CD4-positive, alpha-beta T cell (primary cell): ENCODE measurements at regions not wholly inside any gene's neighbourhood (a gene's known extent, or its start where the extent isn't known, plus 50 kb on each side); places are given as distances from the start of the nearest gene placed in this dataset.

Source experiments
- ATAC-seq: fragments of 200-7000 bp; cut with Tn5 transposase; one replicate; pipeline ENCODE4 v1.10.0; 2022; ENCODE audit warnings: mild to moderate bottlenecking; ENCODE audit not compliant: poor library complexity
- CTCF ChIA-PET: fragments of 350-600 bp; sonication (Branson Sonifier 250); formaldehyde crosslinking; loops from one replicate; lab custom pipeline; 2021; ENCODE audit warnings: antibody characterized with exemption, inconsistent platforms; lab: Charles Lee
- POLR2A ChIA-PET: fragments of 350-600 bp; sonication (Branson Sonifier 250); formaldehyde crosslinking; loops from one replicate; lab custom pipeline; 2021; ENCODE audit warnings: antibody characterized with exemption, inconsistent platforms; lab: Charles Lee
- DNase-seq, 14 experiments: peaks; one replicate each; pipeline ENCODE4 v3.0.0-alpha.2; 2013 to 2020; ENCODE audit warnings: mixed read lengths in 2 of 14
- H3K27ac ChIP-seq, 2 donors: one replicate each; pipeline versions ENCODE4 v1.5.1 to v1.7.0; 2013; ENCODE audit warnings: low read length in 2 of 2, low read depth in 1 of 2, mild to moderate bottlenecking in 1 of 2
- H3K27me3 ChIP-seq, 2 experiments: 1 replicate in 1 of 2; 2 replicates in 1 of 2; pipeline versions ENCODE4 v1.6.1 to v1.7.0; 2013; ENCODE audit warnings: low read length in 2 of 2, control low read depth in 1 of 2, mild to moderate bottlenecking in 1 of 2, moderate library complexity in 1 of 2; ENCODE audit not compliant: insufficient read depth in 2 of 2, control insufficient read depth in 1 of 2
- H3K36me3 ChIP-seq: one replicate; pipeline ENCODE4 v1.6.1; 2013; ENCODE audit warnings: low read length, control low read depth; ENCODE audit not compliant: insufficient read depth
- H3K4me1 ChIP-seq: one replicate; pipeline ENCODE4 v1.6.1; 2013; ENCODE audit warnings: low read length, control low read depth; ENCODE audit not compliant: insufficient read depth
- H3K4me3 ChIP-seq: one replicate; pipeline ENCODE4 v1.5.1; 2013; ENCODE audit warnings: mild to moderate bottlenecking, low read length, moderate library complexity
- H3K9me3 ChIP-seq, 2 experiments: 1 replicate in 1 of 2; 2 replicates in 1 of 2; pipeline versions ENCODE4 v1.6.1 to v1.7.0; 2013; ENCODE audit warnings: low read length in 2 of 2, mild to moderate bottlenecking in 2 of 2, control low read depth in 1 of 2, moderate library complexity in 1 of 2; ENCODE audit not compliant: control insufficient read depth in 1 of 2, insufficient read depth in 1 of 2
- H3K27ac Mint-ChIP-seq: one replicate; pipeline ENCODE4 v1.8.0; 2020; ENCODE audit warnings: mixed read lengths
- H3K27me3 Mint-ChIP-seq: one replicate; pipeline ENCODE4 v1.8.0; 2021; ENCODE audit warnings: mixed read lengths
- H3K36me3 Mint-ChIP-seq: one replicate; pipeline ENCODE4 v1.8.0; 2021; ENCODE audit warnings: low read depth, mixed read lengths
- H3K4me1 Mint-ChIP-seq: one replicate; pipeline ENCODE4 v1.8.0; 2021; ENCODE audit warnings: low read depth, mixed read lengths
- H3K4me3 Mint-ChIP-seq: one replicate; pipeline ENCODE4 v1.8.0; 2020; ENCODE audit warnings: mild to moderate bottlenecking, mixed read lengths
- H3K9me3 Mint-ChIP-seq: one replicate; pipeline ENCODE4 v1.8.0; 2020; ENCODE audit warnings: mixed read lengths
- intact Hi-C, 2 experiments: fragments of 100-400 bp; cut with DNase I in 1 of 2; cut with micrococcal nuclease in 1 of 2; formaldehyde crosslinking; loops; one replicate each; pipeline versions ENCODE4 v1.15.1 to v1.9.0; 2023 to 2025; cut with DNase I, micrococcal nuclease
- TF ChIP-seq, protein P1 (sequence below): fragments of 200-600 bp; IDR thresholded peaks from one replicate; pipeline ENCODE4 v1.8.0; 2022; ENCODE audit warnings: antibody characterized with exemption, mild to moderate bottlenecking

DNA sequence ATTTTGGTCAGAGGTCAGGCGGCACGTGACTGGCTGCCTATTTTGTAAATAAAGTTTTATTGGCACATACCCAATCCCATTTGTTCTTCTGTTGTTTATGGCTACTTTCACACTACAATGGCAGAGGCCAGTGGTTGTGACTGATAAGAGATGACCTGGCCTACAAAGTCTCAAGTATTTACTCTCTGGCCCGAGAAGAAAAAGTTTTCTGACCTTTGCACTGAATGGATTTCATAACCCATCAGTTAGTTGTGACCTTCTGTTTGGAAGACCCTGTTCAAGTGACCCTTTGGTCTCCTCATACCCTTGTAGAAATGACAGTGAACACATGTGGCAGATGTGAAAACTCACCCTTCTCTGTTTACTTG, 121.4 kb upstream of the MGAT5 start:
- H3K9me3 ChIP-seq, result peaks cover 0 to 4% of the 10 kb centered on the region in 2 experiments
- no peak overlapping the region for H3K27ac ChIP-seq
- Mint-ChIP-seq H3K27me3 (no peaks in the 10 kb centered on the region), H3K9me3 (no peaks in the 10 kb centered on the region), H3K4me1 (peaks cover 91% of the 10 kb centered on the region), H3K36me3 (peaks cover 28% of the 10 kb centered on the region), H3K4me3 (no peak overlapping the region), H3K27ac (no peak overlapping the region)
- no peak for DNase-seq
- POLR2A ChIA-PET, result no interaction called here
- peaks cover 57% of the 10 kb centered on the region for H3K4me1 ChIP-seq
- ATAC-seq, result no peak
- H3K4me3 ChIP-seq, result no peak overlapping the region
- TF ChIP-seq, protein P1, sequence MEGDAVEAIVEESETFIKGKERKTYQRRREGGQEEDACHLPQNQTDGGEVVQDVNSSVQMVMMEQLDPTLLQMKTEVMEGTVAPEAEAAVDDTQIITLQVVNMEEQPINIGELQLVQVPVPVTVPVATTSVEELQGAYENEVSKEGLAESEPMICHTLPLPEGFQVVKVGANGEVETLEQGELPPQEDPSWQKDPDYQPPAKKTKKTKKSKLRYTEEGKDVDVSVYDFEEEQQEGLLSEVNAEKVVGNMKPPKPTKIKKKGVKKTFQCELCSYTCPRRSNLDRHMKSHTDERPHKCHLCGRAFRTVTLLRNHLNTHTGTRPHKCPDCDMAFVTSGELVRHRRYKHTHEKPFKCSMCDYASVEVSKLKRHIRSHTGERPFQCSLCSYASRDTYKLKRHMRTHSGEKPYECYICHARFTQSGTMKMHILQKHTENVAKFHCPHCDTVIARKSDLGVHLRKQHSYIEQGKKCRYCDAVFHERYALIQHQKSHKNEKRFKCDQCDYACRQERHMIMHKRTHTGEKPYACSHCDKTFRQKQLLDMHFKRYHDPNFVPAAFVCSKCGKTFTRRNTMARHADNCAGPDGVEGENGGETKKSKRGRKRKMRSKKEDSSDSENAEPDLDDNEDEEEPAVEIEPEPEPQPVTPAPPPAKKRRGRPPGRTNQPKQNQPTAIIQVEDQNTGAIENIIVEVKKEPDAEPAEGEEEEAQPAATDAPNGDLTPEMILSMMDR, result no peak
- CTCF ChIA-PET, result no interaction called here
- no peaks in the 10 kb centered on the region for H3K27me3 ChIP-seq
- H3K36me3 ChIP-seq, result peaks cover 15% of the 10 kb centered on the region
- intact Hi-C loops, result no loop called here

DNA sequence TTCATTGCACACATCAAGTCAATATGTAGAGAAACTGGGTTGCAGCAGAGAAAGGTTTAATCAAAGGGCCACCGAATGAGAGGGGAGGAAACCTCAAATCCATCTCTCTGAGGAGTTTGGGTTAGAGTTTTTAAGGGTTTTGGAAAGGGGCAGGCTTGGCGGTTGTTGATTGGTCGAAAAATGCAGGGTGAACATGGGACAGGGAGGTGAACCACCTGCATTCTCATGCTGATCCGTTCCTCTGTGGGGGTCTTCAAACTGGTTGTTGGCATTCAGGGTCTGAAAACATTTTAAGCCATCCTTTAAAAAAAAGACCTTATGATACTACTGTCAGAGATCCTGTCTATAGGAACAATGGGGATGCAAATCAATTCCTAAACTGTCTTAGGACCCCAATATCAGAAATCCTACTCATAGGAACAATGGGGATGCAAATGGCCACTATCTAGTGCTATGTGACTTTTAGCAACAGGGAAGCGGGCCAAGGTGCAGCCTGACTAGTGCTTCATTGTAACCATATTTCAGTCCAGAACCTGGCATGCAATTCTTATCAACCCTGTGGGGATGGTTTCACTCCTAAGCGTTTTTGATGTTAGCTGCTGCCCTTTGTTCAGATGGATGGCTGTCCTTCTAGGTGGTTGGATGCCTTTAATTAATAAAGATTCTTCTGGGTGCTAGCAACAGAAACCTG, 120.1 kb upstream of the MGAT5 start:
- Histone ChIP-seq H3K27ac (no peak overlapping the region), H3K9me3 (peaks cover 0 to 4% of the 10 kb centered on the region in 2 experiments), H3K27me3 (no peaks in the 10 kb centered on the region), H3K4me1 (peaks cover 50% of the 10 kb centered on the region), H3K4me3 (no peak overlapping the region), H3K36me3 (peaks cover 15% of the 10 kb centered on the region)
- H3K9me3 Mint-ChIP-seq, result no peaks in the 10 kb centered on the region
- no peak overlapping the region for H3K4me3 Mint-ChIP-seq
- no peaks in the 10 kb centered on the region for H3K27me3 Mint-ChIP-seq
- no peak for ATAC-seq
- ChIA-PET POLR2A (interaction anchor here (1.2 kb wide), 1 partner anchor 14 kb away, joined by 4 read pairs; no protein-coding TSS in a partner anchor), CTCF (no interaction called here)
- H3K27ac Mint-ChIP-seq, result no peak overlapping the region
- H3K36me3 Mint-ChIP-seq, result peaks cover 24% of the 10 kb centered on the region
- peaks cover 91% of the 10 kb centered on the region for H3K4me1 Mint-ChIP-seq
- intact Hi-C loops, result no loop called here
- DNase-seq, result no peak
- TF ChIP-seq, protein P1, result no peak

DNA sequence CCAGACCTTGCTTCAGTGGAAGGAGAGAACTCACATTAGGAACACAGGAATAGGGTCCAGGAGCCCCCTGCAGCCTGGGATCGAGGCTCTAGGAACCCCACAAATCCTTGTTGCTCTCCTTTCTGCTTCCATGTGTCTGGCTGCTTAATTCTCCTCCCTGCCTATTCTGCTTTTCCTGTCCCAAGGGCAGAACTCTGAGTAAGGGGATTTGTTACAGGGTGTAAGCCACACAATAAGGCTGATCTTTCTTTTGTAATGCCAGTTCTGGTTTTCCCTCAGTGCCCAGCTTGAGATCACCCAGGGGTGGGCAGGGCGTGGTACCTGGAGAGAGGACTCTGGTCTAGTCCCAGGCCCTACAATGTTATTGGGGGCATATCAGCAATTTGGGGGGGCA, 119.6 kb upstream of the MGAT5 start:
- Mint-ChIP-seq H3K9me3 (no peaks in the 10 kb centered on the region), H3K36me3 (peaks cover 24% of the 10 kb centered on the region), H3K4me1 (peaks cover 91% of the 10 kb centered on the region), H3K4me3 (no peak overlapping the region), H3K27ac (no peak overlapping the region), H3K27me3 (no peaks in the 10 kb centered on the region)
- ATAC-seq, result no peak
- no peaks in the 10 kb centered on the region for H3K27me3 ChIP-seq
- ChIA-PET POLR2A (interaction anchor here (1.2 kb wide), 1 partner anchor 14 kb away, joined by 4 read pairs; no protein-coding TSS in a partner anchor), CTCF (no interaction called here)
- peaks cover 15% of the 10 kb centered on the region for H3K36me3 ChIP-seq
- H3K4me3 ChIP-seq, result no peak overlapping the region
- DNase-seq, result no peak
- intact Hi-C loops, result no loop called here
- no peak overlapping the region for H3K27ac ChIP-seq
- H3K4me1 ChIP-seq, result peaks cover 48% of the 10 kb centered on the region
- TF ChIP-seq, protein P1, result no peak
- H3K9me3 ChIP-seq, result peaks cover 0 to 4% of the 10 kb centered on the region in 2 experiments
